Suprapubic skin (tissue), 4 donors: ENCODE measurements at regions not wholly inside any gene's neighbourhood (a gene's known extent, or its start where the extent isn't known, plus 50 kb on each side); places are given as distances from the start of the nearest gene placed in this dataset.

Experiments used
- DNase-seq, 2 donors: peaks; one replicate each; pipeline ENCODE4 v3.0.0-alpha.2; 2019; ENCODE audit warnings: low spot score in 2 of 2
- H3K27ac ChIP-seq: fragments of 200-600 bp; sonication (generic); one replicate; pipeline ENCODE4 v1.5.1; 2019
- H3K27me3 ChIP-seq: fragments of 200-600 bp; sonication (generic); one replicate; pipeline ENCODE4 v1.5.1; 2019
- H3K36me3 ChIP-seq: fragments of 200-600 bp; sonication (generic); one replicate; pipeline ENCODE4 v1.5.1; 2019
- H3K4me1 ChIP-seq: fragments of 200-600 bp; sonication (generic); one replicate; pipeline ENCODE4 v1.5.1; 2019
- H3K4me3 ChIP-seq: fragments of 200-600 bp; sonication (generic); one replicate; pipeline ENCODE4 v1.5.1; 2019; ENCODE audit warnings: mild to moderate bottlenecking
- H3K9me3 ChIP-seq: fragments of 200-600 bp; sonication (generic); one replicate; pipeline ENCODE4 v1.5.1; 2019
- EP300 ChIP-seq: sonication (generic); formaldehyde crosslinking; IDR thresholded peaks from one replicate; pipeline ENCODE4 v1.6.1; 2017; ENCODE audit warnings: antibody characterized with exemption
- POLR2A ChIP-seq, 2 donors: fragments of 450-650 bp; IDR thresholded peaks; one replicate each; pipeline ENCODE4 v1.6.1; 2017; ENCODE audit warnings: antibody characterized with exemption in 2 of 2, mild to moderate bottlenecking in 2 of 2, moderate library complexity in 2 of 2
- POLR2AphosphoS5 ChIP-seq, 3 donors: sonication (generic); formaldehyde crosslinking; IDR thresholded peaks; one replicate each; pipeline ENCODE4 v1.6.1; 2017; ENCODE audit warnings: antibody characterized with exemption in 3 of 3
- WGBS: methylation state at CpG from one replicate; pipeline ENCODE4 v1.1.5; 2018; 5-methylcytosine and 5-hydroxymethylcytosine counted together
- TF ChIP-seq, protein P1 (sequence below), 2 donors: fragments of 200-600 bp in 1 of 2; fragments of 450-650 bp in 1 of 2; sonication (generic) in 1 of 2; IDR thresholded peaks; one replicate each; pipeline ENCODE4 v1.5.1; 2016 to 2019; ENCODE audit warnings: antibody characterized with exemption in 2 of 2, mild to moderate bottlenecking in 1 of 2, moderate library complexity in 1 of 2

DNA sequence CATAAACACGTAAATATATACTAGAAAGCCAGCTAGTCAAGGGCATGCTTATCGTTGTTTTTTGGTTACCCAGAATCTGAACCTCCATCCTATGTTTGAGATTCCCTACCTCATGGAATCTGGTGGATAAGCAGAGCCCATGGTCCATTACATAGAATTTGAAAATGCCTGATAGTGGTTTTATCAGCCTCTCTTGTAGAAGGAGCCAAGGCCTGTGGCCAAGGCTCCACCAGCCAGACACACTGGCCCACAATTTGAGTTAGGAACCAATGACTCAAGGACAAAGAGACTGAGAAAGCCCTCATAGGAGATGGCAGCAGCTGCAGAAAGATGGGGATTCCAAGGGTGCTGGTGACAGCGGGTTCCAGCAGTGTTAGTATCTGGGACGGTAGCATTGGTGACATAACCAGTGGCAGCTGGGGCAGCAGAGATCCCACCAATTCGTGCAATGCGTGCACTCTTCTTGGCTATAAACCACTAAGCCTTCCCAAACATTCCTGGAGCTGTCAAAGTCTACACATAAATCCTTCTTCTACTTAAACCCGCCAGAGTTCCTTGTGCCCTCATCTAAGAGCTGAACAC is 51.2 kb upstream of the RMDN2 start:
- no peak for TF ChIP-seq POLR2A (IDR thresholded peaks at IDR 0.05)
- TF ChIP-seq EP300, result no peak
- TF ChIP-seq, protein P1, sequence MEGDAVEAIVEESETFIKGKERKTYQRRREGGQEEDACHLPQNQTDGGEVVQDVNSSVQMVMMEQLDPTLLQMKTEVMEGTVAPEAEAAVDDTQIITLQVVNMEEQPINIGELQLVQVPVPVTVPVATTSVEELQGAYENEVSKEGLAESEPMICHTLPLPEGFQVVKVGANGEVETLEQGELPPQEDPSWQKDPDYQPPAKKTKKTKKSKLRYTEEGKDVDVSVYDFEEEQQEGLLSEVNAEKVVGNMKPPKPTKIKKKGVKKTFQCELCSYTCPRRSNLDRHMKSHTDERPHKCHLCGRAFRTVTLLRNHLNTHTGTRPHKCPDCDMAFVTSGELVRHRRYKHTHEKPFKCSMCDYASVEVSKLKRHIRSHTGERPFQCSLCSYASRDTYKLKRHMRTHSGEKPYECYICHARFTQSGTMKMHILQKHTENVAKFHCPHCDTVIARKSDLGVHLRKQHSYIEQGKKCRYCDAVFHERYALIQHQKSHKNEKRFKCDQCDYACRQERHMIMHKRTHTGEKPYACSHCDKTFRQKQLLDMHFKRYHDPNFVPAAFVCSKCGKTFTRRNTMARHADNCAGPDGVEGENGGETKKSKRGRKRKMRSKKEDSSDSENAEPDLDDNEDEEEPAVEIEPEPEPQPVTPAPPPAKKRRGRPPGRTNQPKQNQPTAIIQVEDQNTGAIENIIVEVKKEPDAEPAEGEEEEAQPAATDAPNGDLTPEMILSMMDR (IDR thresholded peaks at IDR 0.05), result no peak
- no peak for TF ChIP-seq POLR2AphosphoS5 (IDR thresholded peaks at IDR 0.05)

DNA sequence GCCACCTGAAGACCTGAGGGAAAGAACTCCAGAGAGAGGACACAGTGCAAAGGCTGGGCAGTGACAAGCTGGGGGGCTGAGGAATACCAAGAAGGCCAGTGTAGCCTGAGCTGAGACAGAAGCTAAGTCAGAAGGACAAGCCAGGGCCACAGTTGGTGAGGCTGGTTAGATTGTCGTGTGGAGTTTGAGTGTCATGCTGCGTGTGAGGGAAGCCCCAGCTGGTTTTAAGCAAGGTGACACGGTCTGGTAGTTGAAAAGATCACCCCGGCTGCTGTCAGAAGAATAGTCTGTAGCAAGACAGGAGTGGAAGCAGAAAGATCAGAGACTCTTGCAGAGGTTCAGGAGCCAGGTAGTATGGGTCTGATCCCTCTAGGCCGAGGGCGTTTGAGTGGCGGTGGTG is 50.6 kb upstream of the RMDN2 start:
- Histone ChIP-seq H3K27me3 (no peaks in the 10 kb centered on the region), H3K36me3 (no peaks in the 10 kb centered on the region), H3K4me3 (no peak overlapping the region), H3K4me1 (peaks cover 30% of the 10 kb centered on the region), H3K27ac (no peak overlapping the region), H3K9me3 (no peaks in the 10 kb centered on the region)
- TF ChIP-seq POLR2A (IDR thresholded peaks at IDR 0.05) (no peak), POLR2AphosphoS5 (IDR thresholded peaks at IDR 0.05) (no peak), EP300 (no peak)
- TF ChIP-seq, protein P1 (IDR thresholded peaks at IDR 0.05), result no peak
- WGBS, result 94% methylated on average over 7 of the region's 7 CpGs
- DNase-seq, result no peak

More for the DNA sequence above, 51.2 kb upstream of the RMDN2 start:
- no peak overlapping the region for H3K4me3 ChIP-seq
- WGBS, result 96% methylated on average over 7 of the region's 7 CpGs
- H3K4me1 ChIP-seq, result peaks cover 30% of the 10 kb centered on the region
- DNase-seq, result no peak
- H3K9me3 ChIP-seq, result no peaks in the 10 kb centered on the region
- no peak overlapping the region for H3K27ac ChIP-seq
- H3K27me3 ChIP-seq, result no peaks in the 10 kb centered on the region
- H3K36me3 ChIP-seq, result no peaks in the 10 kb centered on the region
